C4-2B (cell line): ENCODE measurements at regions not wholly inside any gene's neighbourhood (a gene's known extent, or its start where the extent isn't known, plus 50 kb on each side); places are given as distances from the start of the nearest gene placed in this dataset.

Source experiments
- ZFX ChIP-seq: fragments of 450-650 bp; IDR thresholded peaks from 2 replicates; pipeline ENCODE4 v1.6.1; 2017
- TF ChIP-seq, protein P1 (sequence below): fragments of 450-650 bp; conservative IDR thresholded peaks from 2 replicates; pipeline ENCODE4 v1.5.1; 2017; ENCODE audit warnings: mild to moderate bottlenecking

DNA sequence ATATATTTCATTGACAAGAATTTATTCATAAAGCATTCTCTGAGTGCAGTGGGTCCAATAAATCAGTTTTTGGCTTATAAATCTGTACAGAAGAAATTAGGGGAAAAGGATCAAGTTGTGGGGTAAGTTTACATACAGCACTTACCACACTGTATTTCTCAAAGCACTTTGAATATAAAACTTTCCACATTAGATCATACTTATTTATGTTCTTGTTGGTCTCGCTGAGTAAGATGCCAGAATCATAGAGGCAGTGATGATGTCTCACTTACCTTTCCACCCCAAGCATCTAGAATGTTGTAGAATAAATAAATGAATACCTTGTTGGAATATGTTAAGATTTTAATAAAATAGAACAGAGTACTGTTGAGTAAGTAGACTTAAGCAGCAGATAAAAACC lies 279.1 kb downstream of the PCDH20 start:
- TF ChIP-seq, protein P1, sequence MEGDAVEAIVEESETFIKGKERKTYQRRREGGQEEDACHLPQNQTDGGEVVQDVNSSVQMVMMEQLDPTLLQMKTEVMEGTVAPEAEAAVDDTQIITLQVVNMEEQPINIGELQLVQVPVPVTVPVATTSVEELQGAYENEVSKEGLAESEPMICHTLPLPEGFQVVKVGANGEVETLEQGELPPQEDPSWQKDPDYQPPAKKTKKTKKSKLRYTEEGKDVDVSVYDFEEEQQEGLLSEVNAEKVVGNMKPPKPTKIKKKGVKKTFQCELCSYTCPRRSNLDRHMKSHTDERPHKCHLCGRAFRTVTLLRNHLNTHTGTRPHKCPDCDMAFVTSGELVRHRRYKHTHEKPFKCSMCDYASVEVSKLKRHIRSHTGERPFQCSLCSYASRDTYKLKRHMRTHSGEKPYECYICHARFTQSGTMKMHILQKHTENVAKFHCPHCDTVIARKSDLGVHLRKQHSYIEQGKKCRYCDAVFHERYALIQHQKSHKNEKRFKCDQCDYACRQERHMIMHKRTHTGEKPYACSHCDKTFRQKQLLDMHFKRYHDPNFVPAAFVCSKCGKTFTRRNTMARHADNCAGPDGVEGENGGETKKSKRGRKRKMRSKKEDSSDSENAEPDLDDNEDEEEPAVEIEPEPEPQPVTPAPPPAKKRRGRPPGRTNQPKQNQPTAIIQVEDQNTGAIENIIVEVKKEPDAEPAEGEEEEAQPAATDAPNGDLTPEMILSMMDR: no peak
- no peak for TF ChIP-seq ZFX
